ENCODE measurements at regions not wholly inside any gene's neighbourhood (a gene's known extent, or its start where the extent isn't known, plus 50 kb on each side); places are given as distances from the start of the nearest gene placed in this dataset.

DNA sequence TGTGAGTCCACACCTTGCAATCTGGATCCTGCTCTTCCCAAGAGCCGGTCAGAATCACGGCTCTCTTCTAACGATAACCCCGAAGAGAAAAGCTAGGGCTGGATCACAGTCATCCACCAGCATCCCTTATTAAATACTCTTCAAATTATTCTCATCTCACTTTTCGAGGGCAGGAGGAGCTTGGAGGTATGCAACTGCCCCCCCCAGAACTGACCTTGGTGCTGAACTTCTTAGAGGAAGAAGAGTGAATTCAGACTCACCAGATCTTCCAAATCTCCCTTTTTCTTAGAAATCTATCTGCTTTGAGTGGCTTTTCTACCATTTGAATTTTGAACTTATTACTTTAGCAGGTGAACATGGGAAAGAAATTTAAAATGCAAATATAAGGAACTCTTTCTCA lies 75.7 kb downstream of the MED10 start:
- Histone ChIP-seq H3K27ac (ENCODE audit: low read length) (no peak overlapping the region), H3K79me2 (ENCODE audit: low read length) (no peaks in the 10 kb centered on the region), H3F3A (ENCODE audit: low read length, unreplicated experiment) (no peaks in the 10 kb centered on the region), H3K9ac (ENCODE audit: low read length) (no peak overlapping the region), H3K9me3 (ENCODE audit: low read length) (no peaks in the 10 kb centered on the region), H3K27me3 (ENCODE audit: low read length) (0 out of 2 replicates have a peak, but pooled peaks cover 6% of the 10 kb centered on the region), H2AFZ (ENCODE audit: low read length) (no peak overlapping the region), H3K4me2 (ENCODE audit: low read length) (no peak overlapping the region), H4K20me1 (ENCODE audit: low read length) (no peaks in the 10 kb centered on the region), H3K4me3 (ENCODE audit: low read length) (no peak overlapping the region), H3K4me1 (ENCODE audit: insufficient read depth, low read length) (no peaks in the 10 kb centered on the region), H3K9me2 (replicated peaks; ENCODE audit: low read length) (no peaks in the 10 kb centered on the region), H3K36me3 (ENCODE audit: low read depth, low read length) (no peaks in the 10 kb centered on the region)
- ATAC-seq = no peak
- no peak for TF ChIP-seq EZH2phosphoT487 (IDR thresholded peaks at IDR 0.05; ENCODE audit: borderline replicate concordance, low read length)
- no peak for TF ChIP-seq EZH2 (IDR thresholded peaks at IDR 0.05; ENCODE audit: low read length, unreplicated experiment)
- no peak for TF ChIP-seq CTCF (conservative IDR thresholded peaks at IDR 0.05; ENCODE audit: low read depth, low read length)
- intact Hi-C loops (cut with micrococcal nuclease) = no loop called here
- BruUV-seq (replicated peaks) = no TSS peak
- peak; percentile 64 for DNase-seq
- ChIA-PET CTCF (no interaction called here), POLR2A (ENCODE audit: unreplicated experiment) (no interaction called here)

GRCh38 chr5:6302075-6302474 lies 76.3 kb downstream of the MED10 start:
- H3K4me1 ChIP-seq (ENCODE audit: insufficient read depth, low read length) = no peaks in the 10 kb centered on the region
- H3K9me3 ChIP-seq (ENCODE audit: low read length) = no peaks in the 10 kb centered on the region
- POLR2A ChIA-PET (ENCODE audit: unreplicated experiment) = no interaction called here
- no peak overlapping the region for H3K4me3 ChIP-seq (ENCODE audit: low read length)
- no peaks in the 10 kb centered on the region for H4K20me1 ChIP-seq (ENCODE audit: low read length)
- no peak for ATAC-seq
- H3K9ac ChIP-seq (ENCODE audit: low read length) = no peak overlapping the region
- no peak overlapping the region for H2AFZ ChIP-seq (ENCODE audit: low read length)
- CTCF ChIA-PET = no interaction called here
- H3F3A ChIP-seq (ENCODE audit: low read length, unreplicated experiment) = no peaks in the 10 kb centered on the region
- H3K27me3 ChIP-seq (ENCODE audit: low read length) = 0 out of 2 replicates have a peak, but pooled peaks cover under 1% of the 10 kb centered on the region
- no peaks in the 10 kb centered on the region for H3K79me2 ChIP-seq (ENCODE audit: low read length)
- no peak for TF ChIP-seq EZH2phosphoT487 (IDR thresholded peaks at IDR 0.05; ENCODE audit: borderline replicate concordance, low read length)
- TF ChIP-seq CTCF (conservative IDR thresholded peaks at IDR 0.05; ENCODE audit: low read depth, low read length) = no peak
- no peak for TF ChIP-seq EZH2 (IDR thresholded peaks at IDR 0.05; ENCODE audit: low read length, unreplicated experiment)
- no peak for DNase-seq
- H3K4me2 ChIP-seq (ENCODE audit: low read length) = no peak overlapping the region
- H3K36me3 ChIP-seq (ENCODE audit: low read depth, low read length) = no peaks in the 10 kb centered on the region
- intact Hi-C loops (cut with micrococcal nuclease) = no loop called here
- no TSS peak for BruUV-seq (replicated peaks)
- H3K27ac ChIP-seq (ENCODE audit: low read length) = no peak overlapping the region
- no peaks in the 10 kb centered on the region for H3K9me2 ChIP-seq (replicated peaks; ENCODE audit: low read length)

DNA sequence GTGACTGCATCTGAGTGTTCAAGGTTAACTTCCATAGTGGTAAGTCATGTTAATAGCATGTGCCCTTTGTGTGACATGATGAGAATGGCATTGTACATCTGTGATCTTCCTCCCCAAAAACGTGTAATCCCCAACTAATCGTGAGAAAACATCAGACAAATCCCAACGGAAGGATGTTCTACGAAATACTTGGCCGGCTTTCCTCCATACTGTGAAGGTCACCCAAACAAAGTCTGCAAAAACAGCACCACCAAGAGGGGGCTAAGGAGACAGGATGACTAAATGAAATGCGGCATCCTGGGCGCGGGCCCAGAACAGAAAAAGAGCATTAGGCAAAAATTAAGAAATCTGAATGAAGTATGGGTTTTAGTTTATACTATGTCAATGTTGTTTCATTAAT lies 81.8 kb downstream of the MED10 start:
- Histone ChIP-seq H4K20me1 (ENCODE audit: low read length) (no peaks in the 10 kb centered on the region), H3K4me1 (ENCODE audit: insufficient read depth, low read length) (no peaks in the 10 kb centered on the region), H3K36me3 (ENCODE audit: low read depth, low read length) (no peaks in the 10 kb centered on the region), H3K9me3 (ENCODE audit: low read length) (peaks cover 9% of the 10 kb centered on the region; the same call in 1 of the 2 replicates), H3K4me2 (ENCODE audit: low read length) (no peak overlapping the region), H2AFZ (ENCODE audit: low read length) (no peak overlapping the region), H3K4me3 (ENCODE audit: low read length) (no peak overlapping the region), H3F3A (ENCODE audit: low read length, unreplicated experiment) (no peaks in the 10 kb centered on the region), H3K9me2 (replicated peaks; ENCODE audit: low read length) (no peaks in the 10 kb centered on the region), H3K79me2 (ENCODE audit: low read length) (no peaks in the 10 kb centered on the region), H3K27ac (ENCODE audit: low read length) (no peak overlapping the region), H3K9ac (ENCODE audit: low read length) (no peak overlapping the region), H3K27me3 (ENCODE audit: low read length) (no peaks in the 10 kb centered on the region)
- CTCF ChIA-PET = no interaction called here
- intact Hi-C loops (cut with micrococcal nuclease) = no loop called here
- no TSS peak for BruUV-seq (replicated peaks)
- POLR2A ChIA-PET (ENCODE audit: unreplicated experiment) = no interaction called here
- DNase-seq (no peak), ATAC-seq (no peak)
- TF ChIP-seq EZH2 (IDR thresholded peaks at IDR 0.05; ENCODE audit: low read length, unreplicated experiment) (no peak), CTCF (conservative IDR thresholded peaks at IDR 0.05; ENCODE audit: low read depth, low read length) (peak; percentile 40; the same call in 1 of the 2 replicates)

Data from PC-3 (cell line).